GM12872 (cell line): ENCODE measurements at regions not wholly inside any gene's neighbourhood (a gene's known extent, or its start where the extent isn't known, plus 50 kb on each side); places are given as distances from the start of the nearest gene placed in this dataset.

ENCODE experiments used
- TF ChIP-seq, protein P1 (sequence below): IDR thresholded peaks from 3 replicates; pipeline ENCODE4 v1.5.1; 2011; ENCODE audit warnings: low read depth, mild to moderate bottlenecking, low read length, moderate library complexity; ENCODE audit not compliant: insufficient read depth

DNA sequence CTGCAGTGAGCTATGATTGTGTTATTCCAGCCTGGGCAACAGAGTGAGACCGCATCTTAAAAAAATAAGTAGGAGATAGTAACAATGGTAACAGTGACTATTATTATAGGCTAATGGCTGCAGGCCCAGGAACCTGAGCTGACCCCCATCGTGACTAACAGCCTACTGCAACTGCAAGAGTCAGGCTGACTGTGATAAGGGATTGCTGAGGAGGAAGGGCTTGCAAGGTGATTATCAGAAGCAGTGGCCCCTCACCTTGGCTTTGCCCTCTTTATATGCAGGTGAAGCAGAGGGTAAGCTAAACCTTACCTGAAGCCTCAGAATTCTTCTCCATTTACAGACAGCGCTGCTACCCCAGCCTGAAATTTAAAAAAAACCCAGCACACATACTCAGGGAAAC, 83.9 kb upstream of the SDK1 start:
- TF ChIP-seq, protein P1, sequence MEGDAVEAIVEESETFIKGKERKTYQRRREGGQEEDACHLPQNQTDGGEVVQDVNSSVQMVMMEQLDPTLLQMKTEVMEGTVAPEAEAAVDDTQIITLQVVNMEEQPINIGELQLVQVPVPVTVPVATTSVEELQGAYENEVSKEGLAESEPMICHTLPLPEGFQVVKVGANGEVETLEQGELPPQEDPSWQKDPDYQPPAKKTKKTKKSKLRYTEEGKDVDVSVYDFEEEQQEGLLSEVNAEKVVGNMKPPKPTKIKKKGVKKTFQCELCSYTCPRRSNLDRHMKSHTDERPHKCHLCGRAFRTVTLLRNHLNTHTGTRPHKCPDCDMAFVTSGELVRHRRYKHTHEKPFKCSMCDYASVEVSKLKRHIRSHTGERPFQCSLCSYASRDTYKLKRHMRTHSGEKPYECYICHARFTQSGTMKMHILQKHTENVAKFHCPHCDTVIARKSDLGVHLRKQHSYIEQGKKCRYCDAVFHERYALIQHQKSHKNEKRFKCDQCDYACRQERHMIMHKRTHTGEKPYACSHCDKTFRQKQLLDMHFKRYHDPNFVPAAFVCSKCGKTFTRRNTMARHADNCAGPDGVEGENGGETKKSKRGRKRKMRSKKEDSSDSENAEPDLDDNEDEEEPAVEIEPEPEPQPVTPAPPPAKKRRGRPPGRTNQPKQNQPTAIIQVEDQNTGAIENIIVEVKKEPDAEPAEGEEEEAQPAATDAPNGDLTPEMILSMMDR: no peak

DNA sequence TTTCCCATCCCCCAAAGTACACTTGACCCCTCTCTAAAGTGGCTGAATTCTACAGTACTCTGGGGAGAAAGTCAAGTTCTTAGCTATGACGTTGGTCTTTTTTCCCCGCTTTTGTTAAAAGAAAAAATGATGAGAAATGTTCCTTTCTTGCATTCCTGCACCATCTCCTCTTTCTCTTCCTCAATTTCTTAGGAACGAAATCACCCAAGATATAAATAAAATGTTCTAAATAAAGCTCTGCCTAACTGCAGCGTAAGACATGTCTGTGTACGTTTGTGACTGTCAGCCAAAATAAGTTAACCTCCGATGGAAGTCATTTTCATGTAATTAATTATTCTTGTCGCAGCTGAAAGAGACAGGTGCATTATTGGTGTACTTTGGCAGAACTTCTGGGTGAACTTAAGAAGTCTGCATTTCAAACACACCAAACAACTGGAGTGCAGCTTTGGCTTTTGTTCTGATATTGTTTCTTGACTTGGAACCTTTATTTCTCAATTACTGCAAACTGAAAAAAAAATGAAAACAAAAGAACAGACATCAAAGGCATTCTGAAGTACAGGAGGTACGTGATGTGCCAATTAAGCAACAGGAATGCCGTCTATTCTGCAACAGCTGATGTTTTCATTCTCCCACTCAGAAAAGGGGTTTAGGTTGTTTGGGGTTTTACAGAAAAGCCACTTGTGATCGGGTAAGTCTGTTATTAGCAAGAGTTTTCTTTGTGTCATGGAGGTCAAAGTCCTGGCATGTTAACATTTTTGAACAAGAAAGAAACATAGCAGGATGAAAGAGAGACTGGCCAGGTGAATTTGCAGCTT, 82.4 kb upstream of the SDK1 start:
- TF ChIP-seq, protein P1: no peak

DNA sequence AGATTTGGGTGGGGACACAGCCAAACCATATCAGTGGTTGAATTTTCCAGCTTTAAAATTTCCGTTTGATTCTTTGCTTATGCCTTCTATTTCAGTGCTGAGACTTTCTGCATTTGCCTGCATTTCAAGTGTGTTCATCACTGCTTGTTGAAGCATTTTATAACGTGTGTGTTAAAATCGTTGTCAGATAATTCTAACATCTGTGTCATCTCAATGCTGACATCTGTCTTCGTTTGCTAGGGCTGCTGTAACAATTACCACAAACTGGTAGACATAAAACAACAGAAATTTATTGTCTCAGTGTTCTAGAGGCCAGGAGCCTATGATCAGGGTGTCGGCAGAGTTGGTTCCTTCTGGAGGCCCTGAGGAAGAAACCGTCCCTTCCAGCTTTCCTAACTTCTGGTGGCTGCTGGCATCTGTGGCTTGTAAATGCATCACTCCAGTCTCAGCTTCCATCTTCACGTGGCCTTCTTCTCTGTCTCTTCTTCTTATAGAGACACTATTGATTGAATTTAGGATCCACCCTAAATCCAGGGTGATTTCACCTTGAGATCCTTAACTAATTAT, 71.1 kb upstream of the SDK1 start:
- TF ChIP-seq, protein P1: no peak

DNA sequence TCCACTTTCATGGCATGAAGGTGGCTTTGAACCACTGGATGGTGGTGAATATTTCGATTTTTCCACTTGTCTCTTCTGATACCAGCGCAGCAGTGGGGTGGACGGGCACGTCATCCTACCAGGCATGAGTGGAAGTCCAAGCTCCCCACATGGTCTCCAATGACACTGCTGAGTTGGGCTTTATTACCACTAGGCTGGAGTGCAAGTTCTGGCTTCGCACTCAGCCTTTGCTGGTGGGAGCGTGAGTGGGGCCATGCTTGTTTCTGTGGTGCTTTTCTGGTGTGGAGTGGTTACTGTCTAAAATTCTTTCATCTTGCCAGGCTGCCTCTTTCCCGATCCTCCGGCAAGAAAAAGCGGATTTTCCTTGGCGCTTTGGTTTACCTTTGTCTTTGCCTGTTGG, 70.1 kb upstream of the SDK1 start:
- TF ChIP-seq, protein P1: no peak

DNA sequence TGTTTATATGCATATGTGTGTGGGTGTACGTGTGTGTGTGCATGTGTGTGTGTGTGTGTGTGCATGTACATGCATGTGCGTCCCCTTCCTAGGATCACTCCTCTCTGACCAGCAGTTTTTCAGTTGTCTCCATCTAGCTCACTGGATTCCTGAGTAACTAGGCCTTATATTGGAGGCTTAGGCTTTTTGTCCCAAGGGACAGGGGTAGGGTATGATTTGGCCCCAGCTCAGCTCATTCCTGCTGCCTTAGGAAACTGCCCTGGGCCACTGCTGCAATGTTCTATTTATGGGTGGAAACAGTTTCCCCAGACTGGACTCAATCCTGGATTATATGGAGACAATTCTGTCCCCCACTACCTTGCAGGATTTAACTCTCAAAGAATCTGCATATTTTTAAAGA, 68.8 kb upstream of the SDK1 start:
- TF ChIP-seq, protein P1: no peak

DNA sequence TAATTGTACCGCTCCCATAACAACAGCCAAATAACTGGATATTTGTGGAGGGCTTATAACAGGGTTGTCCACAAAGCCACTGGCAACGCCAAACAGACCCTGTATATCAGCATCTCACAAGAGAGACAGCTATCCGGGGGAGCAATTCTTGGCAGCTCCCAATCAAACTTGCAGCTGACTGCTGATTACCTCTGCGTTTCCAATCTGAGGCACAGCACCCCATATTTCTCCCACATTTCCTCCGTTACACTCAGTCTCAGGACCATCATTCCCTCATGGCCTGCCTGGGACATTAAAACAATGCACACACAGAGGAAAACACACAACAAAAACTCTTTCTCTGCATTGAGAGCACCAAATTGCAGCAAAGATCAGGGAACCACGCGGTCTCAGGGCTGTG, 67.8 kb upstream of the SDK1 start:
- TF ChIP-seq, protein P1: no peak

DNA sequence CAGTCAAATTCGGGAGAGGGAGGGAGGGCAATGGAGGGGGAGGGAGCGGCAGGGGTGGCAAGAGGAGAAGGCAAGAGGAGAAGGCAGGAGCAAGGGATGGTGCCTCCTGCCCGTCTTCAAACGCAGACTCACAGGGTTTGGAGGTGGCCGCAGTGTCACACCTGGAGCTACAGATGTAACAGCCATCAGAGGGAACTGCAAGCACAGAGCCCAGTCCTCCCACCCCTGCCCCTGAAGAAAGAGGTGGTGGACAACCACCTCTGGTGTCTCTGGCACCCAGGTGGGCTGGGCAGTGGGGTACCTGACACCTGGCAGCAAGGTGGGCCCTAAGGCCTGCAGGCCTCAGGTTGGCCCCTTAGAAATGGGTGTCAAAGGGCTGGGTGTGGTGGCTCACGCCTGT, 67.0 kb upstream of the SDK1 start:
- TF ChIP-seq, protein P1: no peak
